IPS-15b (cell line): ENCODE measurements at regions not wholly inside any gene's neighbourhood (a gene's known extent, or its start where the extent isn't known, plus 50 kb on each side); places are given as distances from the start of the nearest gene placed in this dataset.

Experiments used
- H3K27me3 ChIP-seq: one replicate; pipeline ENCODE4 v1.6.1; 2013; ENCODE audit warnings: low read length; ENCODE audit not compliant: control insufficient read depth, insufficient read depth
- H3K36me3 ChIP-seq: one replicate; pipeline ENCODE4 v1.6.1; 2013; ENCODE audit warnings: low read length; ENCODE audit not compliant: control insufficient read depth, insufficient read depth
- H3K4me1 ChIP-seq: one replicate; pipeline ENCODE4 v1.6.1; 2013; ENCODE audit warnings: mild to moderate bottlenecking, low read length; ENCODE audit not compliant: control insufficient read depth, insufficient read depth
- H3K4me3 ChIP-seq: one replicate; pipeline ENCODE4 v1.5.1; 2013; ENCODE audit warnings: low read depth, low read length
- H3K9ac ChIP-seq: one replicate; pipeline ENCODE4 v1.6.1; 2013; ENCODE audit warnings: low read depth, mild to moderate bottlenecking, low read length
- H3K9me3 ChIP-seq: one replicate; pipeline ENCODE4 v1.6.1; 2013; ENCODE audit warnings: mild to moderate bottlenecking, low read length; ENCODE audit not compliant: control insufficient read depth, insufficient read depth

- Histone ChIP-seq H3K9me3 (no peaks in the 10 kb centered on the region), H3K27me3 (no peaks in the 10 kb centered on the region), H3K4me1 (peaks cover 22% of the 10 kb centered on the region), H3K4me3 (no peak overlapping the region), H3K36me3 (no peaks in the 10 kb centered on the region), H3K9ac (no peak overlapping the region)
These were observed 195.9 kb upstream of the POU3F1 start for GRCh38 chr1:38242506-38242905.

DNA sequence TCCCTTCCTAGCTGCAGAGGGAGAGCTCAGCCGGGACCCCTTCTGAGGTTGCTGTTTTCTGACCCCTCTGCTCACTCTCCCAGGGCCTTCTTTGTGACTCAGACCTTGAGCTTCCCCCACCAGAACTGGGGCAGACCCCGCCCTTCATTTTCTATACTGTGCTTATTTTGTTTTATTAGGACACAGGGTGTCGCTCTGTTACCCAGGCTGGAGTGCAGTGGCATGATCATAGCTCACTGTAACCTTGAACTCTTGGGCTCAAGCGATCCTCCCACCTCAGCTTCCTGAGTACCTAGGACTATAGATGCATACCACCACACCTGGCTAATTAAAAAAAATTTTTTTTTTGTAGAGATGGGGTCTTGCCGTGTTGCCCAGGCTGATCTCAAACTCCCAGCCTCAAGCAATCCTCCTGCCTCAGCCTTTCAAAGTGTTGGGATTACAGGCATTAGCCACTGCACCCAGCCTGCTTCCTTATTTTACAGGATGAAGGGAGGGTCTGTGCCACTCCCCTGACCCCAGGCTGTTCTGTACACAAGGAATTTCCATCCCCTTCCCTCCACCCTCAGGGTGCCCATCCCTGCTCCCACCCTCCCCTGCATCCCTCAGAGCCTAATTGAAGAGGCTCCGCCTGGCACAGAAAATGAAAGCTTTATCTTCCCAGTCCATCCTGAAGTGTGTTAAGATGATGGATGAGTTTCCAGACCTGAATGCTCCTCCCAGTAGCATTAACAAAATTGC lies 195.2 kb upstream of the POU3F1 start:
- peaks cover 17% of the 10 kb centered on the region for H3K4me1 ChIP-seq
- no peaks in the 10 kb centered on the region for H3K27me3 ChIP-seq
- H3K9ac ChIP-seq = no peak overlapping the region
- no peak overlapping the region for H3K4me3 ChIP-seq
- no peaks in the 10 kb centered on the region for H3K36me3 ChIP-seq
- H3K9me3 ChIP-seq = no peaks in the 10 kb centered on the region

DNA sequence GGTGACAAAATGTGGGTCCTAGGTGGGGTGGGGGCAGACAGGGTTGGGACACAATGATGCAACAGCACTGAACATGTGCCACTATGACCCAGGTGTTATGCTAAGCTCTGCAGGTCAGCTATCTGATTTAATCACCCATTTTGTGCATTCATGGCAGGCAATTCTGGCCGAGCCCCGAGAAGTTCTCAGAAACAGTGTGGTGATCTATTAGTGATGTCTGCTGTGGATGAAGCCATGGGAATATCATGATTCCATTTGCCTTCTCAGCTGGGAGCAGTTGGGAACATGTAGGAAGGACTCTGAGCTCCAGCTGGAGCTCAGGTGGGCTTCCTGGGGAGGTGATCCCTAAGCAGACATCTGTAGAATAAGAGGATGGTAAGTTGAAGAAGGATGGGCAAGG lies 194.0 kb upstream of the POU3F1 start:
- Histone ChIP-seq H3K9me3 (no peaks in the 10 kb centered on the region), H3K36me3 (no peaks in the 10 kb centered on the region), H3K27me3 (no peaks in the 10 kb centered on the region), H3K4me3 (no peak overlapping the region), H3K9ac (no peak overlapping the region), H3K4me1 (peaks cover 15% of the 10 kb centered on the region)

- H3K4me3 ChIP-seq = no peak overlapping the region
- no peaks in the 10 kb centered on the region for H3K27me3 ChIP-seq
- H3K36me3 ChIP-seq = no peaks in the 10 kb centered on the region
- no peak overlapping the region for H3K9ac ChIP-seq
- no peaks in the 10 kb centered on the region for H3K9me3 ChIP-seq
- peaks cover 14% of the 10 kb centered on the region for H3K4me1 ChIP-seq
These were observed 192.8 kb upstream of the POU3F1 start for GRCh38 chr1:38239258-38239835.

DNA sequence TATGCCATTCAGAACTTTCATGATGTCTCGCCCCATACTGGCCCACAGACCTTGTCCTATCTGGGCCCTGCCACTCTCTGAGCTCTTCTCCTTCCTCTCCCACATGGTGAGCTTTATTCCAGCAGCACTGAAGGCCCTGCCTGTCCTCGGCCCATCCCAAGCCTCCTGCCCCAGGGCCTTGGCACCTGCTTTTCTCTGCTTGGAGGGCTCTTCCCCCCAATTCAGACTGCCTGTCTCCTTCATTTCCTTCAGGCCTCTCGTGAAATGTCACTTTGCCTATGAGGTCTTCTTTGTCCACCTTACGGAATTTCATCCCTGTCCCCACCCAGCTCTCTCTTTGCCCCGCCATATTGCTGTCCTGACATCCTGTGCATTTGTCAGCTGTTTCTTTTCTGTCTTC lies 191.7 kb upstream of the POU3F1 start:
- H3K4me1 ChIP-seq = peaks cover 4% of the 10 kb centered on the region
- H3K36me3 ChIP-seq = no peaks in the 10 kb centered on the region
- H3K9me3 ChIP-seq = no peaks in the 10 kb centered on the region
- no peak overlapping the region for H3K9ac ChIP-seq
- H3K27me3 ChIP-seq = no peaks in the 10 kb centered on the region
- H3K4me3 ChIP-seq = no peak overlapping the region

DNA sequence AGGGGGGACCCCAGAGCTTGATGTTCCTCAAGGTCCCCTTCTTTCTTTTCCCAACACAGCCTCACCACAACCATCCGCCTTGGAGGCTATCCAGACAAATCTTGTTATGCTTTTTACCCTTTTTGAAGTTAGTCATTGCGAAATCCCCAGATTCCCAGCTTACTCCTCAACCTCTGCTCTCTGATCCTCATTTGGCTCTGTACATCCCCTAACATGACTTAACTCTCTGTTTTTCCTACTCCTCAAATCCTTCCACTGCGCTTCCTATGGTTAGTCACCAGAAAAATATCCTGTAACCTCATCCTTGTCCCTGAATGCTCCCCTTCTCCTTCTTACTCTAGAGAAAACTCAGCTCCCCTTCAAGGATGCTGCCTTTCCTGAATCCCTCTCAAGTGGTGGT lies 189.1 kb upstream of the POU3F1 start:
- Histone ChIP-seq H3K4me1 (no peaks in the 10 kb centered on the region), H3K27me3 (no peaks in the 10 kb centered on the region), H3K4me3 (no peak overlapping the region), H3K36me3 (no peaks in the 10 kb centered on the region), H3K9ac (no peak overlapping the region), H3K9me3 (no peaks in the 10 kb centered on the region)

DNA sequence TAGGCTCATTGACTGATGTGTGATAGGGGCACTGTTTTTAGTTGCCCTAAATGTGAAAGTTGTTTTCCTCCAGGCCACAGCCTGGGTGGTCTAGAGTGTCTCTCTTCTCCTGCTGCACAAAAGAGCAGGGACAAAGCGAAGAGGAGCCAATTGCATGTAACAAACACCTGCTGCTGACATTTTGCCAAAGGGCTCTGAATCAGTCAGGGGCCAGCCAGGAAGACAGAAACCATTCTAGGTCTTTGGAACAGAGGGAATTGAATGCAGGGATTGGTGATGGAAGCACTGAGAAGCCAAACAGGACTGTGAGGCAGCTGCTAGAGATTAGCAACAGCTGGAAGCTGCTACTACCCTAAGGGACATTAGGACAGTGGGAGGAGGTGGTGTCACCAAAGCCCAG lies 185.3 kb upstream of the POU3F1 start:
- H3K27me3 ChIP-seq = no peaks in the 10 kb centered on the region
- no peaks in the 10 kb centered on the region for H3K9me3 ChIP-seq
- no peaks in the 10 kb centered on the region for H3K4me1 ChIP-seq
- no peaks in the 10 kb centered on the region for H3K36me3 ChIP-seq
- no peak overlapping the region for H3K9ac ChIP-seq
- H3K4me3 ChIP-seq = no peak overlapping the region

DNA sequence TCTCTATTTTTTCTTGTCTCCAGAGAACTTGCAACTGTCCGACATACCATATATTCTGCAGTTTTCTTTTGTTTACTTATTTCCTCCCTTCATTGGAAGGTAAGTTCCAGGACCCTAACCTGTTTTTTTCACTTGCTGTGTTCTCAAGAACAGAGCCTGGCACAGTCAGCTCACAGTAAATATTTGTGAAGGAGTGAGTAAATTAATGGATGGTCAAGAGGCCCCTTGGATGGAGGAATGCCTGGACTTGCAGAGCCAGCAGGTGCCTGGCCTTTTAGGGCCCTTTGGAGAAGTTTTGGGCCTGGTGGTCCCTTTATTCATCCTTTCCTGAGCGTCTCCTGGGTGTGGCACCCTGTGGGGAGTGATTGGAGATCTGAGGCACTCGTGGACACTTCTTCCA lies 182.1 kb upstream of the POU3F1 start:
- H3K4me1 ChIP-seq = no peaks in the 10 kb centered on the region
- no peak overlapping the region for H3K4me3 ChIP-seq
- no peaks in the 10 kb centered on the region for H3K36me3 ChIP-seq
- H3K9ac ChIP-seq = no peak overlapping the region
- no peaks in the 10 kb centered on the region for H3K9me3 ChIP-seq
- H3K27me3 ChIP-seq = no peaks in the 10 kb centered on the region

GRCh38 chr1:38225745-38226144 lies 179.2 kb upstream of the POU3F1 start:
- Histone ChIP-seq H3K9ac (no peak overlapping the region), H3K36me3 (no peaks in the 10 kb centered on the region), H3K4me3 (no peak overlapping the region), H3K4me1 (peaks cover 6% of the 10 kb centered on the region), H3K27me3 (no peaks in the 10 kb centered on the region), H3K9me3 (no peaks in the 10 kb centered on the region)

DNA sequence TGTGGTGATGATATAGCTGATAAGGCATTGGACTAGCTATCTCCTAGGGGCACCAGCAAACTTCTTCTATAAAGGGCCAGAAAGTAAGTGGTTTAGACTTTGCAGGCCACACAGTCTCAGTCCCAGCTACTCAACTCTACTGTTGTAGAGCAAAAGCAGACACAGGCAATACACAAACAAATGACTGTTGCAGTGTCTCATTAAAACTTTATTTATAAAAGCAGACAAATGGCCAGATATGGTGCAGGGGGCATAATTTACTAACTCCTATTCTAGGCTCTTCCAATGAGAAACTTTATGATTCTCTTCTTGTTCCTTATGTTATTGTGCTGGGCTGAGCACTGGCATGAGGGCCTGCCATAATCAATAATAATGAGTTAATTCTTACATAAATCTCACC lies 176.8 kb upstream of the POU3F1 start:
- H3K9ac ChIP-seq = no peak overlapping the region
- H3K27me3 ChIP-seq = peaks cover 5% of the 10 kb centered on the region
- no peaks in the 10 kb centered on the region for H3K36me3 ChIP-seq
- no peaks in the 10 kb centered on the region for H3K9me3 ChIP-seq
- H3K4me1 ChIP-seq = peaks cover 6% of the 10 kb centered on the region
- H3K4me3 ChIP-seq = no peak overlapping the region

- Histone ChIP-seq H3K4me3 (no peak overlapping the region), H3K36me3 (no peaks in the 10 kb centered on the region), H3K9ac (no peak overlapping the region), H3K4me1 (peaks cover 6% of the 10 kb centered on the region), H3K27me3 (peaks cover 5% of the 10 kb centered on the region), H3K9me3 (no peaks in the 10 kb centered on the region)
These were observed 176.3 kb upstream of the POU3F1 start for GRCh38 chr1:38222891-38223290.

GRCh38 chr1:38221006-38221649 lies 174.5 kb upstream of the POU3F1 start:
- Histone ChIP-seq H3K9me3 (no peaks in the 10 kb centered on the region), H3K4me3 (no peak overlapping the region), H3K27me3 (peaks cover 5% of the 10 kb centered on the region), H3K4me1 (peaks cover 6% of the 10 kb centered on the region), H3K36me3 (no peaks in the 10 kb centered on the region), H3K9ac (no peak overlapping the region)
